ENCODE measurements at regions not wholly inside any gene's neighbourhood (a gene's known extent, or its start where the extent isn't known, plus 50 kb on each side); places are given as distances from the start of the nearest gene placed in this dataset.

DNA sequence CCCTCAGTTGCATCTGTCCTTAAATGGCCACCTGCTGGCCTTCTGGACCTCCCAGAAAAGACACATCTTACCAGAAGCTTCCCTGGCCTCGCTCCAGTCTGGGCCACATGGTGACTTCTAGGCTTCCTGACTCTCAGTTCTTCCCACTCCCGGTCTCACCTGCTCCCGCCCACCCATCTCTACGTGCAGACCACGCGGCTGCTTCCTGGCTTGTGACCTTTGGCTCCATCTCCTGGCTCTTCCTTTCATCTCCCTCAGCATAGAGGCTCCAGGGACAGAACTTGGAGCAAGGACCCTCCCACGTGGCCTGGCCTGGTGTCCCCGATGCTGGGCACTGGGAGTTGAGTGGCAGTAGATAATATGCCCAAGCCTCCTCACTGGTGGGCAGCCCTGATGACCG lies 124.9 kb upstream of the IRF2BP2 start (continued):
- TF ChIP-seq ATAD3A (CRISPR knock-in tag; IDR thresholded peaks at IDR 0.05), result no peak
- peak; percentile 85; the same call in 1 of the 2 replicates for TF ChIP-seq AKNA (CRISPR knock-in tag; IDR thresholded peaks at IDR 0.05; ENCODE audit: borderline replicate concordance)
- peak; percentile 76; the same call in 1 of the 2 replicates for TF ChIP-seq ARNT2 (CRISPR knock-in tag; IDR thresholded peaks at IDR 0.05; ENCODE audit: low read depth)
- TF ChIP-seq NFKBIZ (CRISPR knock-in tag; IDR thresholded peaks at IDR 0.05), result 0 out of 2 replicates have a peak, but pooled peaks have one; percentile 65
- peak; percentile 84; the same call in 1 of the 2 replicates for TF ChIP-seq ZBTB20 (CRISPR knock-in tag; IDR thresholded peaks at IDR 0.05; ENCODE audit: borderline replicate concordance, low read depth)
- 0 out of 2 replicates have a peak, but pooled peaks have one; percentile 48 for TF ChIP-seq TRIM24 (CRISPR knock-in tag; IDR thresholded peaks at IDR 0.05)
- peak; percentile 88; the same call in 1 of the 2 replicates for TF ChIP-seq ZBTB3 (CRISPR knock-in tag; IDR thresholded peaks at IDR 0.05; ENCODE audit: borderline replicate concordance, low read depth)
- TF ChIP-seq HOXD1 (CRISPR knock-in tag; IDR thresholded peaks at IDR 0.05), result 0 out of 2 replicates have a peak, but pooled peaks have one; percentile 69
- peak; percentile 48 for TF ChIP-seq HNF4G (IDR thresholded peaks at IDR 0.05; ENCODE audit: borderline replicate concordance, low read depth, low read length)
- TF ChIP-seq HNF4G (CRISPR knock-in tag; IDR thresholded peaks at IDR 0.05; ENCODE audit: borderline replicate concordance, low read depth), result peak; percentile 66; the same call in 1 of the 2 replicates
- TF ChIP-seq HNF4A (CRISPR knock-in tag; IDR thresholded peaks at IDR 0.05), result peak; percentile 73
- TF ChIP-seq, protein P1, sequence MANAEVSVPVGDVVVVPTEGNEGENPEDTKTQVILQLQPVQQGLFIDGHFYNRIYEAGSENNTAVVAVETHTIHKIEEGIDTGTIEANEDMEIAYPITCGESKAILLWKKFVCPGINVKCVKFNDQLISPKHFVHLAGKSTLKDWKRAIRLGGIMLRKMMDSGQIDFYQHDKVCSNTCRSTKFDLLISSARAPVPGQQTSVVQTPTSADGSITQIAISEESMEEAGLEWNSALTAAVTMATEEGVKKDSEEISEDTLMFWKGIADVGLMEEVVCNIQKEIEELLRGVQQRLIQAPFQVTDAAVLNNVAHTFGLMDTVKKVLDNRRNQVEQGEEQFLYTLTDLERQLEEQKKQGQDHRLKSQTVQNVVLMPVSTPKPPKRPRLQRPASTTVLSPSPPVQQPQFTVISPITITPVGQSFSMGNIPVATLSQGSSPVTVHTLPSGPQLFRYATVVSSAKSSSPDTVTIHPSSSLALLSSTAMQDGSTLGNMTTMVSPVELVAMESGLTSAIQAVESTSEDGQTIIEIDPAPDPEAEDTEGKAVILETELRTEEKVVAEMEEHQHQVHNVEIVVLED (CRISPR knock-in tag; IDR thresholded peaks at IDR 0.05; ENCODE audit: borderline replicate concordance), result 0 out of 2 replicates have a peak, but pooled peaks have one; percentile 39
- no peak for TF ChIP-seq MBNL3 (CRISPR knock-in tag; conservative IDR thresholded peaks at IDR 0.05)
- TF ChIP-seq PCBP2 (optimal IDR thresholded peaks at IDR 0.05; ENCODE audit: low read depth, low read length, poor library complexity, severe bottlenecking), result no peak
- no peak for TF ChIP-seq JDP2 (CRISPR knock-in tag; IDR thresholded peaks at IDR 0.05; ENCODE audit: borderline replicate concordance)
- TF ChIP-seq MED13 (CRISPR knock-in tag; IDR thresholded peaks at IDR 0.05), result 0 out of 2 replicates have a peak, but pooled peaks have one; percentile 56
- no peak; the same call in 1 of the 2 replicates for TF ChIP-seq ZNF564 (CRISPR knock-in tag; IDR thresholded peaks at IDR 0.05)
- TF ChIP-seq PAF1 (CRISPR knock-in tag; IDR thresholded peaks at IDR 0.05), result no peak
- TF ChIP-seq PHB2 (IDR thresholded peaks at IDR 0.05; ENCODE audit: partially characterized antibody), result no peak
- TF ChIP-seq PRPF4 (IDR thresholded peaks at IDR 0.05; ENCODE audit: low read depth, low read length, poor library complexity, severe bottlenecking), result no peak
- TF ChIP-seq ZNF740 (CRISPR knock-in tag; IDR thresholded peaks at IDR 0.05), result peak; percentile 63; the same call in 1 of the 2 replicates
- TF ChIP-seq ZNF501 (CRISPR knock-in tag; IDR thresholded peaks at IDR 0.05), result peak; percentile 71; the same call in 1 of the 2 replicates
- peak; percentile 94 for TF ChIP-seq ZNF441 (CRISPR knock-in tag; IDR thresholded peaks at IDR 0.05; ENCODE audit: borderline replicate concordance)
